Hematopoietic multipotent progenitor cell (in vitro differentiated cells): ENCODE measurements at regions not wholly inside any gene's neighbourhood (a gene's known extent, or its start where the extent isn't known, plus 50 kb on each side); places are given as distances from the start of the nearest gene placed in this dataset.
"Not testable (repeated sequence)": the region's sequence is repeated elsewhere in the genome, so short reads cannot be mapped to it uniquely, and the experiment has no call there.

Experiments used
- DNase-seq, 3 donors: peaks; one replicate each; pipeline ENCODE4 v3.0.0-alpha.2; 2011 to 2015; ENCODE audit warnings: low read depth in 2 of 3, low spot score in 2 of 3

DNA sequence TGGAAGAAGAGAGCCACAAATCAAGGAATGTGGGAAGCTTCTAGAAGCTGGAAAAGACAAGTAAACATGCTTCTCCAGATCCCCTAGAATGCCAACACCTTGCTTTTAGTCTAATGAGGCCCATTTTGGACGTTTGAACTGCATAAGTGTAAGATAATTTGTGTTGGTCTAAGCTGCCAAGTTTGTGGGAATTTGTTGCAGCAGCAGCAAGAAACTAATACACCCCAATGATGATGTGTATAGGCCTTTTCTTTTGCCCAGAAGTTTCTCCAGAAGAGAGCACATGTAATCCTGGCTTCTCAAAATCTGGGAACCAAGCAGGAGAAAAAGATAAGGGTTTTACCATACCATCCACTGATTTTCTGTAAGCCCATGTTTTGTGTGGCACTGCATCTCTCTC is 96.1 kb upstream of the DPT start:
- DNase-seq: no peak

DNA sequence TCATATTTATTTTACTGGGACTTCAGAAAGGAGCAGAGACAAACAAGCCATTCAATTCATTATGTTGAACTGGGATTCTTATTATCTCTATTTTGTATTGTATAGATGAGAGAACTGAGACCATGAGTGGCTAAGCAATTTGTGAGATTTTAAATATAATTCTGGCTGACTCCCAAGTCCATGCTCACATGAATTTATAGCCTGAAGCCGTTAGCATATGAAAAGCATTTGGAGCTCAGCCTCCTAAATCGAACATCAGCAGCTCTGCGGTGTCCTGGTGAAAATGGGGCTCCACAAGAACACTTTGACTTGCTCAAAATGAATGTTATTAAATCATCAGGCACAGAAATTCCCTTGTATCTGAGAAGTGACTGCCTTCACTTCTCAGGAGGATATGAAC is 96.8 kb upstream of the DPT start:
- DNase-seq: no peak

DNA sequence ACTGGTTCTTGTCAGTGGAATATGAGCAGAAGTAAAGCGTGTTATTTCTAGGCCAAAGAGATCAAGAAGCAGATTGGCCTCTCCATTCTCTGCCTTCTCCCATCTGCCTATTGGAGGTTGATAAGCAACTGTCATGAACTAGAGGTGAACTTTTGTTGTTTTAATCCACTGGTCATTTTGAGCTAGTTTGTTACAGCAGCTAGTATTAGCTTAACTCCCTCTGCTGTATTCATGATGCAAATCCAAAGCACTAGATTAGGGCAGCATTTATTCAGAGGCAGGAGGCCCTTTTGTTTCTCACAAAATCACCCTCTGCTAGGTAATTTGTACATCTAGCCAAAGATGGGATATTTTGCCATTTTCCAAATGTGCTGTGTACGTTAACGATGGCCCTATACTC is 97.3 kb upstream of the DPT start:
- DNase-seq: no peak

DNA sequence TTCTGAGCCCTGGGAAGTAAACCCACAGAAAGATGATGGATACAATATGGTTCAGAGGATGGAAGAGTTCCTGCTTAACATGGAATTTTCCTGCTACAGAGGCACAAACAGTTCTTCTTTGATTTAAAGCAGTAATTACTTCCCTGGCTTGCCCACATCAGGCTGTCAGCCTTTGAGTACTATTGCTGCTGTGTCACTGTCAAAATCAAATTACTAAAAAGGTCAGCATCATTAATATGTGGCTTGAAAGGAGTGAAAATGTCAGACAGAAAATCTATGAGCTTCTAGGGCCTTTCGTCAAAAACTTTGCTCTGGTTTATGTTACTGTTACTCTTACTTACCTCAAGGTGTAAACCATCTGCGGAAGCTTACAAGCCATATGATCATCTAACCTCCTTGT is 98.6 kb upstream of the DPT start:
- DNase-seq: no peak

DNA sequence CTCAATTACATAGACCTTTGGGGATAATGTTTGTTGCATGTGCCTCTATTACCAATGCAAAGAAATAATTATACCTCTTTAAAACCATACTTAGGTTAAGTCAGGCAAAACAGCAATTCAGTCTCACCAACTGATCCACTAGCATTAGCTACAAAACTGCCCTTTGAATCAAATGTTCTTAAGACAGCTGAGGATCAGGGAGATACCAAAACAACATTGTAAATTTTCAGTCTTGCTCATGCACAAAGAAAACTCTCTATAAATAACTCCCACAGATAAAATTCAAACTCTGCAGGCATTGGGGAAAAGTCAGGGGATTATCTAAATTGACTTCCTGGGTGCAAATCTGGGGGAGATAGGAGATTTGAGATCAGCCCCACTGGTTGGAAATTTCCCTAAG is 100.9 kb upstream of the DPT start:
- no peak for DNase-seq

DNA sequence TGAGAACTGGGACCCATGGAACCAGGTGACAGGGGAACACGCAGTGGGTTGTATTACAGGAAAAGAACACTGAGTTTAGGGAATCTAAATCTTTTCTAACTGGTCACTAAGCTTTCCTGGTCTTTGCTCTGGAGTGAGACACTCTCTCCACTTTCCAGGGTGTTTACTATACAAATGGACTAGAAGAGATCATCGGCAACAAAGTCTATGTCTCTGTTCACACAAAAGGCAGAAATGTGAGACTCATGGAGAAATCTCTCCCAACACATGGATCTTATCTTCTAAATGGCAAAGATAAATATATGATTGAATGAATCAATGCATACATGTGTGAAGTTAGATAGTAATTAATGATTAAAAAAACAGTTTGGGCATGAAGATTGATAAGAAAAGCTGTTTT is 101.6 kb upstream of the DPT start:
- no peak for DNase-seq

DNA sequence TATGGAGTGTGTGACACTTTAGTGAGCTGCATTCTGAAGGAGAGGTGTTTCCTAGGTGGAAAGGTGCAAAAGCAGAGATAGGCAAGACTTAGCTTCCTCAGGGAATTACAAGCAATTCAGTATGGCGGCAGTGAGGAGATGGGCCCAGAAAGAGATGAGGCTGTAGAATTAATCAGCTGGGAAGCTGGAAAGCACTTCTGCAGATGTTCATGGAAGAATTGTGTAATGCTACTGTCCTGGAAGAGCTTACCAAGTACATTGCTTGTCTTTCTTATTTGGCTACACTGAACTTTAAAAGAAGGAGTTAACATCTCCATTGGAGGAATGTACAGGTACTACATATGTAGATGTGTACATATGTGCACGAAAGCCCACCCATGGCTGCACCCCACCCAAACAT is 103.7 kb upstream of the DPT start:
- no peak for DNase-seq

DNA sequence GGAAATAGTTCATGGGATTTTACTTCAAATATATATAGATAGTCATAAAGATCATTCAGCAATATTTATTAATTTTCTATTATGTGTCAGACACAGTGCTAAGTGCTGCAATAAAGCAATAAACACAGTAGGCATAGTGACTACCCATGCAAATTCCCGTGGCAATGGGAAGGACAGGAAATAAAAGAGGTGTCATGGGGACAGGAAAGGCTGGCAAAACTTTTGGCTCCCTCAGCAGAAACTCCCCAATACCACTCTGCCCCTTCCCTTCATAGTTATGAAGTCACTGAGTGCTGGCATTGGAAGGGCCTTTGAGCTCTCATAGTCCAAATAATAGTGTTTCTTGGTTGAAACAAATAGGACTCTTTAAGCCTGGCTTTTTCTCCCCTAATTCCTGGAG is 104.4 kb upstream of the DPT start:
- DNase-seq: no peak

DNA sequence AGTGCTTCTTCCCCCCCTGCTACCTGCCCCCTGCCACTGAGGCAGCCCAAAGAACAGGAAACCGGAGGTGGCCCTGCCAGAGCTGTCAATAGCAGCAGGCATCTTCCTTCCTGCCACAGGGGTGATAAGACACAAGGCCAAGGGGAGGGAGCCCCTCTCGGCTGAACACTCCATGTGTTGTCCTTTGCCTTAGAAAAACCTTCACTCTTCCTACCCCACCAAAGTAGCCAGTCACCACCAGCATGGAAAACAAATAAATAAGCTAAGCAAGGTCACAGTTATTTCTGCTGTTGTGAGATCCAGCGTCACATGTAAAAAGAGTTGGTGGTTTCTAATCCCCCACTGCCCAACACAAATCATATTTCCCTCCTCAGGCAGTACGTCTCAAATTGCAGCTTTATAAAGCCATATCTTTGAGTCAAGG is 104.8 kb upstream of the DPT start:
- no peak for DNase-seq

DNA sequence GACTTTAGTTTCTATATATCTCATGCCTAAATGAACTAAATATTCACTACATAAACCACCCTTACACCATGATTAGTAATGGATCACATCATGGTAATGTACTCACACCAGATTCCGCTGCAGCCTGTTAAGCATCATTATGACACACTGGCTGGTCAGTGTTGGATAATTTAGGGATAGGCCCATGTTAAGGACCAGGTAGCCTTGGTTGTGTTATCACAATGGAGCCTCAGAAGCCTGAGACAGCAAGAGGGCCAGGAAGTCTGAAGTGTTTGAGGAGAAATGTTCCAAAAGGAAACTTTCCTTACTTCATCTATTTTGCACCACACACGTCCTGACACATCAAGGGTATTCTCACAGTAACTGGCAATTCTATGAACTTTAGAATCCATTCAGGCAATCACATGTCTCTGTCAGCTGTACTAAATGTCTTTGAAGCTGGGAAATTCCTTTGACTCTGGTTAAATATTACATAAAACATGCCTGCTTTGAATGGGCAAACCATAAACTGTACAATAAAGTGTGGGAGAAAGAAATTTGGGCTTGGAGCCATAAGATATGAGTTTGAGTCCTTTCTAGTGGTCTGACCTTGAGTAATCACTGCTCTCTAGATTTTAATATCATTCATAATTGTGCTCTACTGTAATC is 105.3 kb upstream of the DPT start:
- DNase-seq: no peak

DNA sequence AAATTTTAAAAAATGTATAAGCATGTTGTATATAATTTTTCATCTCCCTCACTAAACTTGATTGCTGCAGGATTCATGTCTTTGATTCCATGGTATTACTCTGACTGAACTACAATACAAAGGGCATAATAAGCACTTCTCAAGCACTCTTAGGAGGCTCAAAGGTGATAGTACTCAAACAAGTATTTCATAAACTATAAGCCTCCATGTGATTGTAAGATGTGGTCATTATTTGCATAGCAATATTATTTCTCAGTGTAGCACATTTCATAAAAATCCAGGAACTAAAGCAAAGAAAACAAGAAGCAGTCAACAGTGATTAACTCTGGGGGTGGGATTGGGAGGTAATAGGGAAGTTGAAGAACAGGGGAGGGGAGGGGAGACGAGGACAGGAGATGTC is 106.2 kb upstream of the DPT start:
- DNase-seq: no peak

DNA sequence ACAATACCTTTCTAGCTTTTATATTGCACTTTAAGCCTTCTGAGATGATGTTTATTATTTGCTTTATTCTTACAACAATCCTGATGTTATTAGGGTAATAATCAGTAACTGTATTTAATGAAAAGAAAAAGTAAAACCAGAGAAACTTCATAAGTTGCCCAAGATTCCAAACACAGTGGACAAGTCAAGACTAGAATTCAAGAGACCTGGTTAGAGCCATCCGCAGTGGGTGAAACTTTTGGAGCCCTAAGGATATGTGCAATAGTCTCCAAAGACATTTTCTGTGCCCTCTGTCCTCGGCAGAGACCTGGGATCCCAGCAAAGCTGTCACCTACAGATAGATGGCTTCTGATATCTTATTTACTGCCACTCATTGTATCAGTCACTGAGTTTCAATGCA is 106.8 kb upstream of the DPT start:
- DNase-seq: no peak

DNA sequence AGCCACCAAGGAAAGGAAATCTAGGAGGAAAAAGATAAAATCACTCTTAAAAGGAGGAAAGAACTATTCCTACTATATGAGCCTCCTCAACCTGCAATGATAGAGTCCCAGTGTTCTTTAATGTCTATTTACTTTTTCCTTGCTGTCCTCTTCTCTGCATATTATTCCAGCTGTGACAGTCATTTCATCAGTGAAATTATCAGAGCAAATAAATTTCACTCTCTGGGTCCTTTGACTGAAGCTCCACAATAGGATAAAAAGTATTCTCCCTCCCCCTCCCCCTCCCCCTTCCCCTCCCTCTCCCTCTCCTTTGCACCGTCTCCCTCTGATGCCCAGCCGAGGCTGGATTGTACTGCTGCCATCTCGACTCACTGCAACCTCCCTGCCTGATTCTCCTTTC is 107.5 kb upstream of the DPT start:
- DNase-seq: no peak

DNA sequence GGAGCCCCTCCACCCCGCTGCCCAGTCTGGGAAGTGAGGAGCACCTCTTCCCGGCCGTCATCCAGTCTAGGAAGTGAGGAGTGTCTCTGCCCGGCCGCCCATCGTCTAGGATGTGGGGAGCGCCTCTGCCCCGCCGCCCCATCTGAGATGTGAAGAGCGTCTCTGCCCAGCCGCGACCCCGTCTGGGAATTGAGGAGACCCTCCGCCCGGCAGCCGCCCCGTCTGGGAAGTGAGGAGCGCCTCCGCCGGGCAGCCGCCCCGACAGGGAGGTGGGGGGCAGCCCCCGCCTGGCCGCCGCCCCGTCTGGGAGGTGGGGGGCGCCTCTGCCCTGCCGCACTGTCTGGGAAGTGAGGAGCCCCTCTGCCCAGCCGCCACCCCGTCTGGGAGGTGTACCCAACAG is 108.2 kb upstream of the DPT start:
- DNase-seq: not testable (repeated sequence)

DNA sequence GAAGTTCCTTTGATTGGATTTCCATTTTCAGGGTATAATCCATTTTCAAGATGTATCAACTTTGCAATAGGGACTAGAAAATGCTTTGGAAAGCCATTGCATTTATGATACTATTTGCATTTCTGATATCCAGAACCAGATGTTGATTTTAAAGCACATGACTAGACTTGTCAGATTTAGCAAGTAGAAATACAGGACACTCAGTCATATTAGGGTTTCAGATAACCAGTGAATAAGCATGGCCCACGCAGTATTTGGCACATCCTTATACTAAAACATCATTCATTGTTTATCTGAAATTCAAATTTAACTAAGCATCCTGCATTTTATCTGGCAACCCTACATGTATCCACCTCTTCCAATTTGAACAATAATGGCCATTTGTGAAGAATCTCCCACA is 113.3 kb upstream of the DPT start:
- no peak for DNase-seq

DNA sequence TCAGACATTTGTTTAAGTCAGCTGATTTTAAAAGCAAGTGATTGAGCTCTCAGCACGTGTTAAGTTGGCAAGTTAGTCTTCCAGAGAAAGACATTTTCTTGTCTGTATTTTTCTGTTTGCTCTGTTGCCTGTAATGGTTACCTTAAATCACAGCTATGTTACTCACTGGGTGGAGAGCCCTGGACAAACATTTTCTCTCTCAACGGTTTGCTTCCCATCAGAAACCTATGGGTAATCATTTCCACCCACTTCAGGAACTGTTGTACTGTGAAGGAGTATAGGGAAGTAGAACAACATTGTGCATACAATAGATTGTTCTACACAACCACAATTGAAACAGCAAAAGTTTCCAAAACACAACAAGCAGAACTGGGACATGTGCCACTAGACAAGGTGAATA is 113.9 kb upstream of the DPT start:
- DNase-seq: no peak

DNA sequence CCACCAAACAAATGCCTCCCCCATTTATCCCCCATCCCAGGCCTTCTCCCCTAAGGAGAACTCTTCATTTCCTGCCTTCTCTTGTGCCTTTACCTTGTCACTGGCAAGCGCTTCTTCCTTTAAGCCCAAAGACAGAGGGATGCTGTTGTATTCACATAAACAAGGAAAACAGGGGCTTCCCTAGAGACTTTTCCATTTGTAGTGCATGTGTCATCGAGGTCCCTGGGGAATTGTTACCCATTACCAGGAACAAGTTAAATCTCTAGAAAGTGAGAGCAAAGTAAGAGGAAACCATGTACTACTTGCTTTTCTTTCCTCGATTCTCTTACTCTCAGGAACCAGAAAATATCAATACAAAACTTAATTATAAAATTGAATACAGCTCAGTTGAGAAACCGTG is 114.4 kb upstream of the DPT start:
- no peak for DNase-seq

DNA sequence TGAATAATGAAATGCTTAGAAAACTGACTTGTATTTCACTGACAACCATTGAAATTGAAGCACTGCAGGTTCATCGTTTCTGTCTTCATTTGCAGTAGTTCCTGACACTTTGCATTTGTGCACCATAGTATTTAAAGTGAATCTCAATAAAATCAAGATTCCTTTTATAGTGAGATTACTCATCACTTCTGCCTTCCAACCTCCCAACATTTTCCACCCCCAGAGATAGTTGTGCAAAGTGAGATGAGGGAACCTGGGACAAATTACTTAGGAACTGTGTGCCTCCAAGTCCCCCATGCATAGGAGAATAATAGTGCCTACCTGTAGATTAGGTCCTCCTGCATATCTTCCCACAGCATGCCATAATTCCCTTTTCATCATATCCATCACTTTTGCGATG is 114.9 kb upstream of the DPT start:
- no peak for DNase-seq

DNA sequence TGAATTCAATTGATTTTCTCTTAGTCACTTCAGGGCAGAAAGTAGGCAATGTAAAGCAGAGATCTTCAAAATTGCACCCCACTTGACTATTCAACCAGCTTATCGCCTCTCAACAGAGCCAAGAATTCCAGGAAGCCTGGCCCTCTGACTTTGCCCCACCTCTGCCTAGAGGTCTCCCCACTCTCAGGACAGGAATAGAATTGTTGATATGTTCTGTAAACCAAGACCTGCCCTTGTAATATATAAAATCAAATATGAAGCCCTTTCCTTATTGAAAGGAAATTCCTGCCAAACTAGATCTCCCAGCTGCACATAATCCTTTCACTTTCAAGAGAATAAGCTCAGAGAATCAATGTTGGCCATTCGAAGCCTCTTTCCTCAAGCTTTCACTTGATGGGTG is 116.1 kb upstream of the DPT start:
- no peak for DNase-seq

DNA sequence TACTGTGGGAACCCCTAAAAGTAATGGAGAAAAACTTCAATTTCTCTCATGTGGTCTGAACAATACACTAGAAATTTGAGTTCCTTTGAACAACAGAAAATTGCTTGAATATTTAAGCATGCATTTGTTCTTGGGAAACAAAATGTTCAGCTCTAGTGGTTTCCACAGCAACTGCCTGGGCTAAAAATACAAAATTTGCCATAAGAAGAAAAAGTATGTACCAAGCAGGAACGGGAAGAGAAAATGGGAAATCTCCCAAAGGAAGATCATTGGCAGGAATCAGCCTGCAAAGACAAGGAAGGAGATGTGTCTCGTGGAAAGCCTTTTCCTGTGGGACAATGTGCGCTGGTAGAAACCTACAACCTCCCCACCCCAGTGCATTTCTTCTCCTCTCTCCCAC is 119.0 kb upstream of the DPT start:
- DNase-seq: no peak

DNA sequence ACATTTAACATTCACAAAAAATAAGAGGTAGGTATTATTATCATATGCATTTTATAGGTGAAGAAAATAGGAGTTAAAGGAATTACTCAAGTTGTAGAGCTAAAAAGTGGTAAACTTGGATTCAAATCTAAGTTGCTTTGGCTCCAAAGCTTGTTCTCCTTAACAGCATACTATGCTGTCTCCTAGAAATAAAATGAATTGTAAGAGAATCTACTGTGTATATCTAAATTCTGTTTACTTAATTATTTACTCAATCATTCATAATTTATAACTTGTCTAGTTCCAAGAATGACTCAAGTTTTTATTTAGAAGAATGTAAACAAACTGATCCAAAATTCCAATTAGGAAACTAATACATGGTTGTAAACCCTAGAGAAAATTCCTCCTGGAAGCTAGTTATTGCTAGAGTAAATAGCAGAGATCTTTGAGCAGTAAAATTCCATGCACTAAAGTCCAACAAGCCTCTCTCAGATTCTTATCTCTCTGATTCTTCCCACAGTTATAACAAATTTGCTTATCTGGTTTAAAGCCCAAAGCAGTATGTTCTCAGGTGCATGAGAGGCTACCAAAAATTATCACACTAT is 132.5 kb upstream of the DPT start:
- no peak for DNase-seq

DNA sequence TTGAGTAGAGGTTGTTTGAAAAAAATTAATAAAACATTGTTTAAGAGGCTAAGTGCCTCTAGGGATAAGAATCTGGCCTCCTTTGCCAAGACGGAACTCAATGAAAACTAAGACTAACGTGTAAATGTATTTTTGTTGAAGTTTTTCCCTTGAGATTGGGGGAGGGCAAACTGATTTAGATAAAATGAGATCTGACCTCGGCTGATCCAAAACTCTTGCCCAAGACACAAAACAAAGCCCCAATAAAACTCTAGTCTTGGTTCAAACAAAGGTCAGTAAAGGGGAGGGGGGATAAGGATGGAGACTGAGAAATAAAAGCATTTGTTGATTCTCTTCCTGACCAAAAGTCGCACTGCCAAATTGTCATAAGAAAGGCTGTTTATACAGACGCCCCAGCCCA is 134.8 kb upstream of the DPT start:
- DNase-seq: no peak

DNA sequence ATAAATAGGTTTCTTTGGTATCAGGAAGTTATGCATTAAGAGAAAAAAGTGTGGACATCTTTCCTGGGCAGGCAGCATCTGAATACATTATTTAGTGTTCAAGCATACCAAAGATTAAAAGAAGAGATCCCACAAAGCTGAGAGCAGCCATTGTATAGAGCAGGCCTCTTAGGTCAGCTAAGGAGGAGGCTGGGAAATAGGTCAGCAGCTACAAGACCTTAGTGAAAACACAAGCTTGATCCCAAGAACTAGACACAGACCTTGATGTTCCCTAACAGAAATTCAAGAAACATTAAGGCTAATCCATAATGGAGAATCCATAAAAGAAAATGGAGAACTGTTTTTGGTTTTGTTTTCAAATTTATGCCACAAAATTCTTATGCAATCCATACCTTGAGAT is 135.3 kb upstream of the DPT start:
- no peak for DNase-seq
